ENCODE measurements at regions not wholly inside any gene's neighbourhood (a gene's known extent, or its start where the extent isn't known, plus 50 kb on each side); places are given as distances from the start of the nearest gene placed in this dataset.
"Not testable (repeated sequence)": the region's sequence is repeated elsewhere in the genome, so short reads cannot be mapped to it uniquely, and the experiment has no call there.

DNA sequence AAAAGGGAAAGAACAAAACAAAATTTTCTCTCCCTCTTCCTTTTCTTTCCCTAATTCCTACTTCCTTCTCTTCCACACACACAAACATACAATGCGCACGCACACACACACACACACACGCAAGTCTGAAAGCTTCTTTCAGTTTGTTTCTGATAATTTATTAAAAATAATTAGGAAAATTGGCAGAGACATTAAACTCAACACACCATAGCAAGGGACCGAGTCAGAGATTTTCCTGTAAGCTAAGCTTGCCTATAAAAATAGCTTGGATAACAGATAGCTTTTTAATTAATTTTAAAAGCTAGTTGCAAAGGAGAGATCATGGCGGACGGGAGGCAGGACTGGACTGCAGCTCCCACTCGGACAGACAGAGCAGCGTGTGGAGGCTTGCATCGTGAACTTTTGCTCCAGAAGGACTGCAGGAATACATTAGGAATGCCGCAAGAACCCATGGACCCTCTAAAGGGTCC lies 92.6 kb upstream of the MAPK10 start:
- no peak for DNase-seq
- Histone ChIP-seq H3K27ac (peak overlapping the region in 1 of 3 donors; percentile 52), H3K36me3 (no peaks in the 10 kb centered on the region), H3K4me1 (peaks cover 0 to 11% of the 10 kb centered on the region in 2 donors), H3K4me3 (replicated peaks in 1 of 3) (peak overlapping the region in 1 of 3 donors; percentile 20), H3K27me3 (no peaks in the 10 kb centered on the region), H3K9me3 (no peaks in the 10 kb centered on the region)
- WGBS, 2 donors: 77 to 86% methylated on average over 10 of the region's 10 CpGs
- intact Hi-C loops (cut with DNase I): no loop called here
- TF ChIP-seq CTCF (IDR thresholded peaks at IDR 0.05) (no peak), POLR2A (IDR thresholded peaks at IDR 0.05) (no peak)

DNA sequence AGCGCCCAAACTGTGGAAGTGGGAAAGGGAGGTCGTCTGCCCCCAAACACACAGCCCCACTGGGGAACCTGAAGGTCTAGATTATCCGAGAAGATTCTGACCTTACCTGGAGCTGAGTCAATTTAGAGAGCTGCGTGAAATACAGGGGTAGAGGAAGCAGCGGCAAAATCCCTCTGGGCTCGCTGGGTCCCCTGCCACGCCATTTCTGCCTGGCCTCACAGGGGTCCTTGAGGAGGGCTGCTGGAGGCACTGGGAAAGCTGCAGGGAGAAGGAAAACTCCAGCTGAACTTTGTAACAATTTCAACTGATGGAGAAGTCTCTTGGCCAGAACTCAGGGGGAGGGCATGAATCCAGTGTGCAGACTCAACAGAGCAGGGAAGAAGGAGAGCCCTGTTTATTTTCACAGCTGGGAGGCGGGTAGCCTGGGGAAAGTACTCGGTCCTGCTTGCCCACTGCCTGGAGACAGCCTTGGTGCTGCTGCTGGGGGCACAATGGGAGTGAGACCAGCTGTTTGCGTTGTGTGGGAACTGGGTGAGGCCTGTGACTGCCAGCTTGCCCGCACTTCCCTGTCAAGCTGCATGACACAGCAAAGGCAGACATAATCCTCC lies 93.2 kb upstream of the MAPK10 start:
- H3K4me1 ChIP-seq: peaks cover 0 to 11% of the 10 kb centered on the region in 2 donors
- no peaks in the 10 kb centered on the region for H3K9me3 ChIP-seq
- H3K4me3 ChIP-seq (replicated peaks in 1 of 3): peak overlapping the region in 1 of 3 donors; percentile 20
- TF ChIP-seq CTCF (IDR thresholded peaks at IDR 0.05): no peak
- no peak for TF ChIP-seq POLR2A (IDR thresholded peaks at IDR 0.05)
- no peaks in the 10 kb centered on the region for H3K27me3 ChIP-seq
- peak; percentile 62 to 75 for DNase-seq
- peak overlapping the region in 2 of 3 donors; percentile 32 to 52 for H3K27ac ChIP-seq
- WGBS, 2 donors: 33 to 65% methylated on average over 11 of the region's 11 CpGs
- intact Hi-C loops (cut with DNase I): no loop called here
- no peaks in the 10 kb centered on the region for H3K36me3 ChIP-seq

- H3K4me1 ChIP-seq: peaks cover 0 to 11% of the 10 kb centered on the region in 2 donors
- H3K27ac ChIP-seq; intact Hi-C loops (cut with DNase I); H3K36me3 ChIP-seq; H3K27me3 ChIP-seq; H3K9me3 ChIP-seq; H3K4me3 ChIP-seq (replicated peaks in 1 of 3): not testable (repeated sequence)
- WGBS, 2 donors: 47 to 68% methylated on average over 2 of the region's 2 CpGs
- peak in 1 of 2 donors; percentile 11 for DNase-seq
Measured at GRCh38 chr4:86453611-86454072, 93.8 kb upstream of the MAPK10 start.

DNA sequence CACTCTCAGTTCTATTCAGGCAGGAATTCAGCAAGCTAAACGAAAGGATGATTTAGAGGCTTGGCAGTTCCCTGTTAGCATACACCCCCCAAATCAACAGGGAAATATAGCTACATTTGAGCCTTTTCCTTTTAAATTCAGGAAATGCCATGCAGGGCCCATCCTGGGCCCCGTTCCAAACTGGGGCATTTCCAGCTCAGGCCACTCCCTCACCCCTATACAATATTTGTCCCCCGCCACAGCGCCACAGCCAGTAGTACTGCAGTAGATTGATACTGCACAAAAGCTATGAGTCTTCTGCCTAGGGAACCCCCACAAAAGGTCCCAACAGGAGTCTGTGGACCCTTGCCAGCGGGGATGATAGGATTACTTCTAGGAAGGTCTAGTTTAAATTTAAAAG lies 102.0 kb upstream of the MAPK10 start:
- no peak for TF ChIP-seq POLR2A (IDR thresholded peaks at IDR 0.05)
- no peak for TF ChIP-seq CTCF (IDR thresholded peaks at IDR 0.05)
- Histone ChIP-seq H3K9me3 (no peaks in the 10 kb centered on the region), H3K27ac (no peak overlapping the region), H3K36me3 (no peaks in the 10 kb centered on the region), H3K27me3 (no peaks in the 10 kb centered on the region), H3K4me3 (replicated peaks in 1 of 3) (no peak overlapping the region), H3K4me1 (no peaks in the 10 kb centered on the region)
- 88 to 90% methylated on average over 5 of the region's 5 CpGs for WGBS, 2 donors
- intact Hi-C loops (cut with DNase I): no loop called here
- no peak for DNase-seq

DNA sequence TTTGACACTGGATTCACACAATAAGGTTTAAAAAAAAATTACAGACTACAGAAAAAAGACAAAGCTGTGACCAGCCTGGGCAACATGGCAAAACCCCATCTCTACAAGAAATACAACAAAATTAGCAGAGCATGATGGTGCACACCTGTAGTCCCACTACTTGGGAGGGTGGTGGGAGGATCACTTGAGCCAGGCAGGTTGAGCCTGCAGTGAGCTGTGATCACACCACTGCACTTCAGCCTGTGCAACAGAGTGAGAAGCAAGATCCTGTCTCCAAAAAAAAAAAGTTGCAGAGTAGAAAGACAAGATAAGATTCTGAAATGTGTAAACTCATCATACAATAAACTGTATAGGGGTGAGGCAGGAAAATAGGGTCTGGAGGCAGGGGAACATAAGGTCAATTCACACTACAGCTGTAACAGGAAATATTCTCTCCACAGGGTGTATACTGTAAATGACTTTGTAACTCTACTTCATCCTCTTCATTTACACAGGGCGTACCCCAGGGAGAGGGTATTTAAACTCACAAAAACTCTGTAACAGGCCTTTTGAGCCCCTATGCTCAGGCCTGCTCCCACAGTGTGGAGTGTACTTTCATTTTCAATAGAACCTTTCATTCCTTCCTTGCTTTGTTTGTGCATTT lies 112.6 kb upstream of the MAPK10 start:
- TF ChIP-seq CTCF (IDR thresholded peaks at IDR 0.05): no peak
- 87 to 91% methylated on average over 1 of the region's 1 CpG for WGBS, 2 donors
- H3K4me1 ChIP-seq: peaks cover 3 to 4% of the 10 kb centered on the region in 2 donors
- no peak overlapping the region for H3K27ac ChIP-seq
- H3K9me3 ChIP-seq: no peaks in the 10 kb centered on the region
- DNase-seq: peak; percentile 23 to 43
- no peak overlapping the region for H3K4me3 ChIP-seq (replicated peaks in 1 of 3)
- intact Hi-C loops (cut with DNase I): no loop called here
- no peaks in the 10 kb centered on the region for H3K36me3 ChIP-seq
- no peaks in the 10 kb centered on the region for H3K27me3 ChIP-seq

- intact Hi-C loops (cut with DNase I); H3K36me3 ChIP-seq; H3K27me3 ChIP-seq; H3K27ac ChIP-seq; H3K9me3 ChIP-seq; DNase-seq; H3K4me3 ChIP-seq (replicated peaks in 1 of 3): not testable (repeated sequence)
- 90 to 95% methylated on average over 4 of the region's 4 CpGs for WGBS, 2 donors
- peaks cover 11 to 14% of the 10 kb centered on the region in 2 donors for H3K4me1 ChIP-seq
Measured at GRCh38 chr4:86478151-86478550, 116.0 kb upstream of the PTPN13 start.
